GM12874 (cell line): ENCODE measurements at regions not wholly inside any gene's neighbourhood (a gene's known extent, or its start where the extent isn't known, plus 50 kb on each side); places are given as distances from the start of the nearest gene placed in this dataset.

ENCODE experiments used
- TF ChIP-seq, protein P1 (sequence below): IDR thresholded peaks from 2 replicates; pipeline ENCODE4 v1.5.1; 2011; ENCODE audit warnings: low read depth, mild to moderate bottlenecking, control low read depth, low read length, moderate library complexity; ENCODE audit not compliant: insufficient read depth

DNA sequence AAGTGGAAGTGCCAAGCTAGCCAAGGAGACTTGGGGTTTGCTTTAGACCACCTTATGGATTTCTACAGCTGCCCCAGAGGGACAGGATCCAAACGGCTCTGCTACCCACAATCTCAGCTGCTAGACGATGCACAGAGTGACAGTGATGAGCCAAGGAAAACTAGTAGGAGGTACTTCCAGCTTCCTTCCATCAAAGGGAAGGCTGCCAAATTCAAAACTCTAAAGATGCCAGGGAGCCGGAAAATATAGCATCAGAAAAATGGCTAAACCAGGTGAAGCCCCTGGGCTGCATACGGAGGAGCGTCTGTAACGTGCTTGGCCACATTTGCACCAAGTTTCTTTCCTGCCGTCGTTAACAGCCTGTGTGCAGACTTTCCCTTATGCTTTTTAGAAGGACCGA is 245.5 kb upstream of the ZNF521 start:
- TF ChIP-seq, protein P1, sequence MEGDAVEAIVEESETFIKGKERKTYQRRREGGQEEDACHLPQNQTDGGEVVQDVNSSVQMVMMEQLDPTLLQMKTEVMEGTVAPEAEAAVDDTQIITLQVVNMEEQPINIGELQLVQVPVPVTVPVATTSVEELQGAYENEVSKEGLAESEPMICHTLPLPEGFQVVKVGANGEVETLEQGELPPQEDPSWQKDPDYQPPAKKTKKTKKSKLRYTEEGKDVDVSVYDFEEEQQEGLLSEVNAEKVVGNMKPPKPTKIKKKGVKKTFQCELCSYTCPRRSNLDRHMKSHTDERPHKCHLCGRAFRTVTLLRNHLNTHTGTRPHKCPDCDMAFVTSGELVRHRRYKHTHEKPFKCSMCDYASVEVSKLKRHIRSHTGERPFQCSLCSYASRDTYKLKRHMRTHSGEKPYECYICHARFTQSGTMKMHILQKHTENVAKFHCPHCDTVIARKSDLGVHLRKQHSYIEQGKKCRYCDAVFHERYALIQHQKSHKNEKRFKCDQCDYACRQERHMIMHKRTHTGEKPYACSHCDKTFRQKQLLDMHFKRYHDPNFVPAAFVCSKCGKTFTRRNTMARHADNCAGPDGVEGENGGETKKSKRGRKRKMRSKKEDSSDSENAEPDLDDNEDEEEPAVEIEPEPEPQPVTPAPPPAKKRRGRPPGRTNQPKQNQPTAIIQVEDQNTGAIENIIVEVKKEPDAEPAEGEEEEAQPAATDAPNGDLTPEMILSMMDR, result no peak

DNA sequence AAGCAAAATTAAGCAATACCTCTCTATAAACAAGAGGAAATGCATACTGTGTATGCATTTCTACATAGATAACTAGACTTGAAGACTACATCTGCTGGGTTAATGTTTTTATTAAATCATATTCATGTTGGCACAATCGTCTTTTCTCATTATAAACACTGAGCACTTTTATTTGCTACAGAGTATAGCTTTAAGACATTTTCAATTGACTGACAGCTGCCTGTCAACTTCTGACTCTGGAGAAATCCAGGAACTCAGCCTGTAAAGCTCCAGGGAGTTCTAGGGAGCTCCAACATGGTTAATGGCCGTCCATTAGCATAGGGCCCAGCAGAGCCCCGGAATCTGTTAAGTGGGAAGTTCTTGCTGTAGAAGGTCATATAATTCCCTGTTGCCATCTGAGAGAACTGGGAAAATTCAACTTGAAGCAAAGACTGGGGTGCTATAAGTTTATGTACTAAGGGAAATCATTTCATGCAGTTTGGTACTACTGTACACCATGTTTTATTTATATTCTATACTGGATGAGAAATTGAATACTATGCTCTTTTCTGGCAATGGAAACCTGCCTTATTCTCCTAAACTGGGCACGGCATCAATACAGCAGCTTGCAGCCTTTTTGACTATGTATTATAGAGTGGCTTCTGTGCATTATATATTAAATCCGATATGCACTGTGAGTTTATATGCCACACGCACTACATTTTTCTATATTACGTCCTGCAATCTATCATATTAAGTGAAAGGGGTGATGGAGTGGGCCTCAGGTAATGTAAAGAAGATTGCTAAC is 243.5 kb upstream of the ZNF521 start:
- TF ChIP-seq, protein P1, result no peak

DNA sequence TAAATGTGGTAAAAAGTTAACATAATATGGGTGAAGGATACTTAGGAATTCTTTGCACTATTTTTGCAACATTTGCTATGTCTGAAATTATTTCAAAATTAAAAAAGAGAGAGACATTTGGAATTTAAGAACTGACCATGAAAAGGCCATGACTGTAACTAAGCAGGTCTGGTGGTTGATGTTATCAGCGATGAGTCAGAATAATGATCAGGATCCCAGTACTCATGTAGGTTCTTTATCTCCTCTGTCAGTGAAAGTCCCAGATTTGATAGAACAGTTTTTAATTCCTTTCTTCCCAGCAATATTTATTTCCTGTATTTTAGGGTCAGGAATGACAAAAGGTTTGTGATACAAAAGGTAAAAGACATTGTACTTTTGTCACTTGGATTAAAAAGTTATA is 242.4 kb upstream of the ZNF521 start:
- TF ChIP-seq, protein P1, result no peak

DNA sequence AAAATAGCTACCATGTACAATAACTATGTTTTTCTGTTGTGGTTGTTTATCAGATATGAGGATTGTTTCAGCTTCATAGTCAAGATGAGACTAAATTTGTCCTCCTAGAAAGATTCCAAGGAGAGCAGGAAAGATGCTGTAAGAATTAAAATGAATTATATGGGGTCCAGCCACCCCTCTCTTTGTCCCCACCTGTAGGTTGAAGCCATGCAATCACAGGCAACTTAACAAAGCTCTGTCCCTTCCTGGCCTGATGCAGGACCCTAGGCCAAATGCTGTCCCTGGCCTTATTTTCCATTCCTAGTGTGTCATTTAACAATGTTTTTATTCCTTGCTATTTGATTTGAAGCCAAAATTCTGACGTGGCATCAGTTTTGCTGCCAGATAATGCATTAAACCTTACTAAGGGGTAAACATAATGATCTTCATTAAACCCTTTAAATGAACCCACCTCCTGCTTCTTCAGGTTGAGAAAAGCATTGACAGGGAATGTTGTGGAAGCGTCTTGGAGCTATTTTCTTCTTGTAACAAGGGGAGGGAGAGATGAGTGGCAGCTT is 240.9 kb upstream of the ZNF521 start:
- TF ChIP-seq, protein P1, result no peak

DNA sequence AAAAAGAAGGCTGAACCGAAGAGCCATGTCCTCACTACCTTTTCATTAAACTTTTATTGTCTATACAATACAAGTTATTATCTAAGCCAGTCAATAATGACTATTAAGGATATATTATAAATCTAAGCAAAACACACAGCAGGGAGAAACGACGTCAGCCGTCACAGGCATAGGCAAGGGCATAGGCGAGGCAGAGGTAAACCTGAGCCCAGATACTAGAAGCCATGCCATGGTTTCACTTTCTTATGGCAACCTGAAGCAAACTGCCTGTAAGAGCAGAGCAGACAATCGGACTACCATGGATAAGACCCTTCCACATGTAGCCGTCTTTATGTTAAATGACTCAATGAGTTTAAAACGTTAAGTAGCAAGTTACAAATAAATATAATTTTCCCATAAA is 238.5 kb upstream of the ZNF521 start:
- TF ChIP-seq, protein P1, result no peak

DNA sequence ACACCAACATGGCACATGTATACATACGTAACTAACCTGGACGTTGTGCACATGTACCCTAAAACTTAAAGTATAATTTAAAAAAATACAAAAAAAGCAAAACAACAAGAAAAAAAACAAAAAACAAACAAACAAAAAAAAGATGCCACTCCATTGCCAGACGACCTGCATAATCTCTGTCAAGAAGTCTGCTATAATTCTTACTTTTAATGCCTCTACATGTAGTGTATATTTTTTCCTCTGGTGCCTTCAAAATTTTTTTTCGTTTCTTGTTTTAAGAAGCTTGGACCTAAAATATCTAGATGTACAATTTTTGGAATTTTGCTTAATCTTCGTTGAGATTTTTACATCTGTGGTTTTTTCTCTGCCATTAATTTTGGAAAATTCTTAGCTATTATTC is 235.6 kb upstream of the ZNF521 start:
- TF ChIP-seq, protein P1, result no peak

DNA sequence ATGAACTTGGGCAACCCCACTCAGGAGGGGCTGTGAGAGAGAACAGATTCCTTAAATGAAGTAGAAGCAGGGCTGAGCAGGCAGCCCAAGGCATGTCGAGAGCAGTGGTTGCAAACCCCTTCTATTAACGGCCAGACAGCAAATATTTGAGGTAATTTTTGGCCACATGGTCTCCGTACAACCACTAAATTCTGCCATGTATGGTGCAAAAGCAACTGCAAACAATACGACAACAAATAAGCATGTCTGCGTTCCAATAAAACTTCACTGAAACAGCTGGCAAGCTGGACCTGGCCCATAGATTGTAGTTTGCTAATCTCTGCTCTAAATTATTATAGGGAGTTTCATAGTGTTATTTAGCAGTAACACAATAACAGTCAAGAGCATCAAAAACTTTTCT is 217.0 kb upstream of the ZNF521 start:
- TF ChIP-seq, protein P1, result no peak
